Keratinocyte (primary cell): ENCODE measurements at regions not wholly inside any gene's neighbourhood (a gene's known extent, or its start where the extent isn't known, plus 50 kb on each side); places are given as distances from the start of the nearest gene placed in this dataset.

Experiments used
- DNase-seq: peaks from one replicate; pipeline ENCODE4 v3.0.0-alpha.2; 2011; ENCODE audit warnings: low read depth, missing footprints, low spot score
- FAIRE-seq: peaks from 2 replicates; lab custom pipeline; 2011; peaks lifted over from hg19 to GRCh38; lab: Jason Lieb, UNC
- H2AFZ ChIP-seq: 2 replicates; pipeline ENCODE4 v1.6.0; 2012; ENCODE audit warnings: low read length, control low read depth, inconsistent platforms; ENCODE audit not compliant: control insufficient read depth
- H3K27ac ChIP-seq: 2 replicates; pipeline ENCODE4 v1.5.1; 2011; ENCODE audit warnings: low read length; ENCODE audit not compliant: control insufficient read depth, insufficient read depth
- H3K27me3 ChIP-seq: 3 replicates; pipeline ENCODE4 v1.6.0; 2011; ENCODE audit warnings: low read length; ENCODE audit not compliant: control insufficient read depth, insufficient read depth; ENCODE audit errors: extremely low read depth
- H3K36me3 ChIP-seq, 2 experiments: 2 replicates in 1 of 2; 3 replicates in 1 of 2; pipeline ENCODE4 v1.5.1; 2011; ENCODE audit warnings: low read length in 2 of 2, mild to moderate bottlenecking in 1 of 2; ENCODE audit not compliant: control insufficient read depth in 2 of 2, insufficient read depth in 2 of 2; ENCODE audit errors: extremely low read depth in 1 of 2
- H3K4me1 ChIP-seq: 3 replicates; pipeline ENCODE4 v1.5.1; 2011; ENCODE audit warnings: low read length; ENCODE audit not compliant: control insufficient read depth, insufficient read depth; ENCODE audit errors: extremely low read depth
- H3K4me2 ChIP-seq: 3 replicates; pipeline ENCODE4 v1.6.0; 2011; ENCODE audit warnings: low read depth, low read length; ENCODE audit not compliant: control insufficient read depth, insufficient read depth; ENCODE audit errors: extremely low read depth
- H3K4me3 ChIP-seq, 3 experiments: fragments of 200-600 bp in 1 of 3; sonication (generic) in 1 of 3; 2 replicates in 2 of 3; 3 replicates in 1 of 3; pipeline ENCODE4 v1.5.1; 2011 to 2016; ENCODE audit warnings: low read length in 3 of 3, mild to moderate bottlenecking in 3 of 3, control low read depth in 2 of 3, inconsistent platforms in 1 of 3, low read depth in 1 of 3, mixed read lengths in 1 of 3, mixed run types in 1 of 3, moderate library complexity in 1 of 3; ENCODE audit not compliant: control insufficient read depth in 2 of 3, insufficient read depth in 2 of 3; ENCODE audit errors: extremely low read depth in 1 of 3
- H3K79me2 ChIP-seq: 2 replicates; pipeline ENCODE4 v1.6.0; 2012; ENCODE audit warnings: low read length; ENCODE audit not compliant: control insufficient read depth, insufficient read depth
- H3K9ac ChIP-seq: 3 replicates; pipeline ENCODE4 v1.6.0; 2011; ENCODE audit warnings: low read length; ENCODE audit not compliant: control insufficient read depth, insufficient read depth; ENCODE audit errors: extremely low read depth
- H3K9me1 ChIP-seq: 3 replicates; pipeline ENCODE4 v1.6.0; 2011; ENCODE audit warnings: low read length; ENCODE audit not compliant: control insufficient read depth, insufficient read depth; ENCODE audit errors: extremely low read depth
- H3K9me3 ChIP-seq: 2 replicates; pipeline ENCODE4 v1.5.1; 2012; ENCODE audit warnings: low read depth, low read length; ENCODE audit not compliant: control insufficient read depth
- H4K20me1 ChIP-seq: 3 replicates; pipeline ENCODE4 v1.6.0; 2011; ENCODE audit warnings: low read length; ENCODE audit not compliant: control insufficient read depth, insufficient read depth; ENCODE audit errors: extremely low read depth
- EZH2 ChIP-seq: IDR thresholded peaks from one replicate; pipeline ENCODE4 v1.6.1; 2012; ENCODE audit warnings: inconsistent platforms, mild to moderate bottlenecking, low read length, moderate library complexity
- dilution Hi-C: fragments of 300-500 bp; cut with MboI; formaldehyde crosslinking; loops from one replicate; pipeline ENCODE4 v1.7.0; 2020; ENCODE audit warnings: low sequenced_read_pairs; ENCODE audit not compliant: extremely low pct_ligation_motif_present
- TF ChIP-seq, protein P1 (sequence below), 3 experiments: IDR thresholded peaks in 1 of 3; conservative IDR thresholded peaks in 1 of 3; optimal IDR thresholded peaks in 1 of 3; 2 replicates in 2 of 3; 3 replicates in 1 of 3; pipeline versions ENCODE3 to v1.5.1; 2011; ENCODE audit warnings: low read length in 3 of 3, mild to moderate bottlenecking in 3 of 3, moderate library complexity in 2 of 3, control low read depth in 1 of 3, inconsistent platforms in 1 of 3; ENCODE audit not compliant: insufficient read depth in 2 of 3; ENCODE audit errors: extremely low read depth in 1 of 3

DNA sequence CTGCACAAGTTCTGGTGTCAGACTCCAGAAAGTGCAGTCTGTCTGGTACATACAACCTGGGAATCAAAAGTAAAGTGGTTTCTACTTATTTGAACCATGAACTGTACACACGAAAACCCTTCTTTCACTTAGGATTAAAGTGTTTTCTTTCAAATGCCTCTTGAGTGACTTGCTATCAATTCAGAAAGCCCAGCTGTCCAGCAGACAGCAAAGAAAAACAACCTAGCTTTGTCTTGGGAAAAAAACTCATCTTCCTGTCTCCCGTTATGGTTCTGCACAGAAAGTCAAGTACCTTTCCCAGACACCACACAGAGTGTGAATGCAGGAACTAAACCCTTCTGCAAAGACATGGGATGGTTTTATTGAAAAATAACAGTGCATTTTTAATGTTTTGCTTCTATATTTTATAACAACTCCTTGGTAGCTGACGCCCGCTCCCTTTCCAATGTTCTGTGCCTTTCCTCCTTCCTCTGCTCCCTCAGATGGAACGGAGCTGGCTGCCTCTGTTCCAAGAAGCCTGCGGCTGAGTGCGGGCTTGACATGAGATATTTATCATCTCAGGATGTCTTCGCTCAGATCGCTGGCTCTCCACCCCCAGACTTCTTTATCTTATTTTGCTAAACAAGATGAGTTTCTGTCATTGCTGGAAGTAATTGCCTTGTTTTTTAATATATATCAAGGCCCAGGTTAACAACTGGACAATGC lies 322.3 kb upstream of the B3GAT1 start:
- no peaks in the 10 kb centered on the region for H3K79me2 ChIP-seq
- dilution Hi-C loops: no loop called here
- H3K36me3 ChIP-seq: no peaks in the 10 kb centered on the region
- H3K4me2 ChIP-seq: no peak overlapping the region
- H3K4me3 ChIP-seq: no peak overlapping the region
- H3K9ac ChIP-seq: no peak overlapping the region
- no peak for DNase-seq
- peaks cover 9% of the 10 kb centered on the region for H3K9me3 ChIP-seq
- no peaks in the 10 kb centered on the region for H3K27me3 ChIP-seq
- no peaks in the 10 kb centered on the region for H3K9me1 ChIP-seq
- H3K27ac ChIP-seq: no peak overlapping the region
- no peaks in the 10 kb centered on the region for H3K4me1 ChIP-seq
- FAIRE-seq: no peak
- no peak overlapping the region for H2AFZ ChIP-seq
- no peak for TF ChIP-seq EZH2
- TF ChIP-seq, protein P1, sequence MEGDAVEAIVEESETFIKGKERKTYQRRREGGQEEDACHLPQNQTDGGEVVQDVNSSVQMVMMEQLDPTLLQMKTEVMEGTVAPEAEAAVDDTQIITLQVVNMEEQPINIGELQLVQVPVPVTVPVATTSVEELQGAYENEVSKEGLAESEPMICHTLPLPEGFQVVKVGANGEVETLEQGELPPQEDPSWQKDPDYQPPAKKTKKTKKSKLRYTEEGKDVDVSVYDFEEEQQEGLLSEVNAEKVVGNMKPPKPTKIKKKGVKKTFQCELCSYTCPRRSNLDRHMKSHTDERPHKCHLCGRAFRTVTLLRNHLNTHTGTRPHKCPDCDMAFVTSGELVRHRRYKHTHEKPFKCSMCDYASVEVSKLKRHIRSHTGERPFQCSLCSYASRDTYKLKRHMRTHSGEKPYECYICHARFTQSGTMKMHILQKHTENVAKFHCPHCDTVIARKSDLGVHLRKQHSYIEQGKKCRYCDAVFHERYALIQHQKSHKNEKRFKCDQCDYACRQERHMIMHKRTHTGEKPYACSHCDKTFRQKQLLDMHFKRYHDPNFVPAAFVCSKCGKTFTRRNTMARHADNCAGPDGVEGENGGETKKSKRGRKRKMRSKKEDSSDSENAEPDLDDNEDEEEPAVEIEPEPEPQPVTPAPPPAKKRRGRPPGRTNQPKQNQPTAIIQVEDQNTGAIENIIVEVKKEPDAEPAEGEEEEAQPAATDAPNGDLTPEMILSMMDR (optimal IDR thresholded peaks at IDR 0.05 in 1 of 3, IDR thresholded peaks at IDR 0.05 in 1 of 3, conservative IDR thresholded peaks at IDR 0.05 in 1 of 3; ENCODE audit: extremely low read depth in 1 of 3, insufficient read depth in 2 of 3, low read length in 3 of 3): no peak
- H4K20me1 ChIP-seq: no peaks in the 10 kb centered on the region

DNA sequence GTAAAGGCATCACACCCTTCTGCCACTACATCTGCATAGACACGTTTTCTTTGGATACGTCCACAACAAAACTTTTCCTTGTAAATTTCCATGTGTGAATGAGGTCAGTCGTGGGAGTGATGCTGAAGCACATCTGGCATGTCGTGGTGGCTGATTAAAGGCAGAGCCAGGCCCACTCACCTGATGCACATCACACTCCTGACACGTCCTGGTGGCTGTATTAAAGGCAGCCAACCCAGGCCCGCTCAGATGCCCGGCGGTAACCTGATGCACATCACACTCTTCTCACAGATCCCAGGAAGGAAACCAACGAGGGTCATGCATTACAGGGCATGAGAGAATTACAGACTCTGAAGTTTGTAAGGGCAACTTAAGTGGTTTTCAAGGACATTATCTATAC lies 321.6 kb upstream of the B3GAT1 start:
- Histone ChIP-seq H3K4me2 (no peak overlapping the region), H4K20me1 (no peaks in the 10 kb centered on the region), H3K27ac (no peak overlapping the region), H3K9me3 (peaks cover 5% of the 10 kb centered on the region), H3K27me3 (no peaks in the 10 kb centered on the region), H3K36me3 (no peaks in the 10 kb centered on the region), H3K9ac (no peak overlapping the region), H3K79me2 (no peaks in the 10 kb centered on the region), H3K4me3 (no peak overlapping the region), H3K9me1 (no peaks in the 10 kb centered on the region), H2AFZ (no peak overlapping the region), H3K4me1 (no peaks in the 10 kb centered on the region)
- FAIRE-seq: no peak
- no peak for TF ChIP-seq EZH2
- TF ChIP-seq, protein P1 (optimal IDR thresholded peaks at IDR 0.05 in 1 of 3, IDR thresholded peaks at IDR 0.05 in 1 of 3, conservative IDR thresholded peaks at IDR 0.05 in 1 of 3; ENCODE audit: extremely low read depth in 1 of 3, insufficient read depth in 2 of 3, low read length in 3 of 3): no peak
- dilution Hi-C loops: no loop called here
- DNase-seq: no peak
